Smooth muscle cell (in vitro differentiated cells): ENCODE measurements at regions not wholly inside any gene's neighbourhood (a gene's known extent, or its start where the extent isn't known, plus 50 kb on each side); places are given as distances from the start of the nearest gene placed in this dataset.

ENCODE experiments used
- DNase-seq: peaks from one replicate; lab custom pipeline; 2025; ENCODE audit not compliant: unreplicated experiment; lab: John Stamatoyannopoulos, UW
- H2AFZ ChIP-seq: fragments of 200-600 bp; sonication (generic); 2 replicates; pipeline ENCODE4 v1.6.0; 2016; ENCODE audit warnings: antibody characterized with exemption, low read depth, mild to moderate bottlenecking
- H3F3A ChIP-seq: fragments of 200-600 bp; sonication (generic); 2 replicates; pipeline ENCODE4 v1.6.0; 2017; ENCODE audit warnings: antibody characterized with exemption, low read depth
- H3K27ac ChIP-seq: fragments of 200-600 bp; sonication (generic); 2 replicates; pipeline ENCODE4 v1.5.1; 2016; ENCODE audit warnings: low read depth, mild to moderate bottlenecking
- H3K27me3 ChIP-seq: fragments of 200-600 bp; sonication (generic); 2 replicates; pipeline ENCODE4 v1.6.1; 2016; ENCODE audit warnings: low read depth, mild to moderate bottlenecking
- H3K36me3 ChIP-seq: fragments of 200-600 bp; sonication (generic); 2 replicates; pipeline ENCODE4 v1.5.1; 2016; ENCODE audit warnings: low read depth
- H3K4me1 ChIP-seq: fragments of 200-600 bp; sonication (generic); 2 replicates; pipeline ENCODE4 v1.5.1; 2016; ENCODE audit warnings: low read depth
- H3K4me2 ChIP-seq: fragments of 200-600 bp; sonication (generic); 2 replicates; pipeline ENCODE4 v1.6.0; 2016; ENCODE audit warnings: mild to moderate bottlenecking
- H3K4me3 ChIP-seq: fragments of 200-600 bp; sonication (generic); 2 replicates; pipeline ENCODE4 v1.5.1; 2016; ENCODE audit warnings: mild to moderate bottlenecking
- H3K79me2 ChIP-seq: fragments of 200-600 bp; sonication (generic); 2 replicates; pipeline ENCODE4 v1.6.0; 2016; ENCODE audit warnings: low read depth, mild to moderate bottlenecking
- H3K9ac ChIP-seq: fragments of 200-600 bp; sonication (generic); 2 replicates; pipeline ENCODE4 v1.6.0; 2016; ENCODE audit warnings: low read depth
- H3K9me3 ChIP-seq: fragments of 200-600 bp; sonication (generic); replicated peaks from 2 replicates; pipeline ENCODE4 v1.5.1; 2016; ENCODE audit warnings: low read depth
- H4K20me1 ChIP-seq: fragments of 200-600 bp; sonication (generic); 2 replicates; pipeline ENCODE4 v1.6.0; 2016; ENCODE audit warnings: low read depth
- WGBS: methylation state at CpG from one replicate; pipeline ENCODE4 v1.1.7; 2016; ENCODE audit warnings: low lambda C conversion rate; 5-methylcytosine and 5-hydroxymethylcytosine counted together
- TF ChIP-seq, protein P1 (sequence below): fragments of 200-600 bp; sonication (generic); IDR thresholded peaks from 2 replicates; pipeline ENCODE4 v1.5.1; 2017; ENCODE audit warnings: borderline replicate concordance, mild to moderate bottlenecking, antibody characterized with exemption; ENCODE audit not compliant: insufficient read depth, poor library complexity, severe bottlenecking

DNA sequence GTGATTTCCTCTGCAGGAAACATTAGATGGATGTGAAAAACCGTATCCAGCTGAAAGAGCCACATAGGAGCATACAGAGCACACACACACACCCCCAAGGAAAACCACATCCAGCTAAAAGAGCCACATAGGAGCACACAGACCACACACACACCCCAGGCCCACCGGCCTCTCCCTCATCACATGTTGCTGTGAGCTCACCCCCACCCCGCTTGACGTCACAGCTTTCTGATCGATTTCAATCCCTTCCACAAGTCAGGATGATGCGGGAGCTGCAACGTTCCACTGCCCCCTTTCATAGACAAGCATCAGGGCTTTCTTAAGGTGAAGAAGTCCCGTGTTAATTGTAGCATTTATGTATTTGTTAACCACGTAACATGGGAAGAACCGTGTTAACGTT, 72.4 kb upstream of the SOX1 start:
- no peaks in the 10 kb centered on the region for H3K36me3 ChIP-seq
- no peaks in the 10 kb centered on the region for H3K9me3 ChIP-seq
- H3K27me3 ChIP-seq, result peaks cover under 1% of the 10 kb centered on the region
- no peak overlapping the region for H3K4me3 ChIP-seq
- no peak overlapping the region for H3K27ac ChIP-seq
- 85% methylated on average over 11 of the region's 11 CpGs for WGBS
- no peaks in the 10 kb centered on the region for H3K4me1 ChIP-seq
- H3K4me2 ChIP-seq, result no peak overlapping the region
- DNase-seq, result no peak
- H3K79me2 ChIP-seq, result no peaks in the 10 kb centered on the region
- H3F3A ChIP-seq, result no peaks in the 10 kb centered on the region
- H2AFZ ChIP-seq, result no peak overlapping the region
- no peak overlapping the region for H3K9ac ChIP-seq
- no peaks in the 10 kb centered on the region for H4K20me1 ChIP-seq
- TF ChIP-seq, protein P1, sequence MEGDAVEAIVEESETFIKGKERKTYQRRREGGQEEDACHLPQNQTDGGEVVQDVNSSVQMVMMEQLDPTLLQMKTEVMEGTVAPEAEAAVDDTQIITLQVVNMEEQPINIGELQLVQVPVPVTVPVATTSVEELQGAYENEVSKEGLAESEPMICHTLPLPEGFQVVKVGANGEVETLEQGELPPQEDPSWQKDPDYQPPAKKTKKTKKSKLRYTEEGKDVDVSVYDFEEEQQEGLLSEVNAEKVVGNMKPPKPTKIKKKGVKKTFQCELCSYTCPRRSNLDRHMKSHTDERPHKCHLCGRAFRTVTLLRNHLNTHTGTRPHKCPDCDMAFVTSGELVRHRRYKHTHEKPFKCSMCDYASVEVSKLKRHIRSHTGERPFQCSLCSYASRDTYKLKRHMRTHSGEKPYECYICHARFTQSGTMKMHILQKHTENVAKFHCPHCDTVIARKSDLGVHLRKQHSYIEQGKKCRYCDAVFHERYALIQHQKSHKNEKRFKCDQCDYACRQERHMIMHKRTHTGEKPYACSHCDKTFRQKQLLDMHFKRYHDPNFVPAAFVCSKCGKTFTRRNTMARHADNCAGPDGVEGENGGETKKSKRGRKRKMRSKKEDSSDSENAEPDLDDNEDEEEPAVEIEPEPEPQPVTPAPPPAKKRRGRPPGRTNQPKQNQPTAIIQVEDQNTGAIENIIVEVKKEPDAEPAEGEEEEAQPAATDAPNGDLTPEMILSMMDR, result no peak

- WGBS, result 63% methylated on average over 5 of the region's 5 CpGs
- Histone ChIP-seq H3K4me3 (no peak overlapping the region), H3K4me1 (no peaks in the 10 kb centered on the region), H3K9ac (no peak overlapping the region), H3K36me3 (no peaks in the 10 kb centered on the region), H3K79me2 (no peaks in the 10 kb centered on the region), H3F3A (no peaks in the 10 kb centered on the region), H3K4me2 (no peak overlapping the region), H3K27ac (no peak overlapping the region), H4K20me1 (no peaks in the 10 kb centered on the region), H3K9me3 (no peaks in the 10 kb centered on the region), H3K27me3 (peaks cover 8% of the 10 kb centered on the region), H2AFZ (no peak overlapping the region)
- DNase-seq, result no peak
- TF ChIP-seq, protein P1, result no peak
Observed at GRCh38 chr13:111999352-111999751, 67.6 kb upstream of the SOX1 start.

- TF ChIP-seq, protein P1, result no peak
- Histone ChIP-seq H3K4me3 (no peak overlapping the region), H3K4me1 (no peaks in the 10 kb centered on the region), H3F3A (no peaks in the 10 kb centered on the region), H3K4me2 (no peak overlapping the region), H3K9ac (no peak overlapping the region), H3K36me3 (no peaks in the 10 kb centered on the region), H3K9me3 (no peaks in the 10 kb centered on the region), H3K79me2 (no peaks in the 10 kb centered on the region), H3K27me3 (peaks cover 8% of the 10 kb centered on the region), H4K20me1 (no peaks in the 10 kb centered on the region), H3K27ac (no peak overlapping the region), H2AFZ (no peak overlapping the region)
- WGBS, result 92% methylated on average over 4 of the region's 4 CpGs
- DNase-seq, result no peak
Observed at GRCh38 chr13:112000888-112001287, 66.1 kb upstream of the SOX1 start.

- Histone ChIP-seq H3K27me3 (peaks cover 8% of the 10 kb centered on the region), H3F3A (no peaks in the 10 kb centered on the region), H4K20me1 (no peaks in the 10 kb centered on the region), H2AFZ (no peak overlapping the region), H3K9ac (no peak overlapping the region), H3K4me3 (no peak overlapping the region), H3K9me3 (no peaks in the 10 kb centered on the region), H3K79me2 (no peaks in the 10 kb centered on the region), H3K4me2 (no peak overlapping the region), H3K36me3 (no peaks in the 10 kb centered on the region), H3K27ac (no peak overlapping the region), H3K4me1 (no peaks in the 10 kb centered on the region)
- 90% methylated on average over 5 of the region's 5 CpGs for WGBS
- TF ChIP-seq, protein P1, result no peak
- DNase-seq, result no peak
Observed at GRCh38 chr13:112001571-112001970, 65.4 kb upstream of the SOX1 start.
